CD4-positive, alpha-beta T cell treated with Interleukin-21 for 1 hour (primary cell): ENCODE measurements at regions not wholly inside any gene's neighbourhood (a gene's known extent, or its start where the extent isn't known, plus 50 kb on each side); places are given as distances from the start of the nearest gene placed in this dataset.
"Not testable (repeated sequence)": the region's sequence is repeated elsewhere in the genome, so short reads cannot be mapped to it uniquely, and the experiment has no call there.

Source experiments
- DNase-seq: peaks from one replicate; pipeline ENCODE4 v3.0.0-alpha.2; 2020

DNA sequence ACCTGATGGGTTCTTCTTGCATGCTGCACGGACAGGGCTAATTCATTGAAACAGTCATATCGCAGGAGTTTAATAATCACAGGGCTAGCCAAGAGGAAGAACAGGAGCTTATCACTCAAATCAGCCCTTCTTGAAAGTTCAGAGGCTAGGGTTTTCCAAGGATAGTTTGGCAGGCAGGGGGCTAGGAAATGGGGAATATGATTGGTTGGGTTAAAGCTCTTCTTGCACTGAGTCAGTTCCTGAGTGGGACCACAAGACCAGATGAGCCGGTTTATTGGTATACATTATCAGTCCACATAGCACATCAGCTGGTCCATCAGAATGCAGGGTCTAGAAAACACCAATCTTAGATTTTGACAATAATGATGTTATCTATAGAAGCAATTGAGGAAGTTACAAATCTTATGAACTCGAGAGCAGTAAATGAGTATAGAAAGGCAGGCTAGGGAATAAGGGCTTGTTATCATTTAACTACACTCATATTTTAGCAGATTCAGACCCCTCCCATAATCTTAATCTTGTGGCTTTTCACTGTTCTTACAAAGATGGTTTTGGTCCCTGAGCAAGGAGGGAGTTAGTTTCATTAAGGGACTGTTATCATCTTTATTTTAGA, 58.1 kb upstream of the SLC25A36 start:
- DNase-seq = no peak

DNA sequence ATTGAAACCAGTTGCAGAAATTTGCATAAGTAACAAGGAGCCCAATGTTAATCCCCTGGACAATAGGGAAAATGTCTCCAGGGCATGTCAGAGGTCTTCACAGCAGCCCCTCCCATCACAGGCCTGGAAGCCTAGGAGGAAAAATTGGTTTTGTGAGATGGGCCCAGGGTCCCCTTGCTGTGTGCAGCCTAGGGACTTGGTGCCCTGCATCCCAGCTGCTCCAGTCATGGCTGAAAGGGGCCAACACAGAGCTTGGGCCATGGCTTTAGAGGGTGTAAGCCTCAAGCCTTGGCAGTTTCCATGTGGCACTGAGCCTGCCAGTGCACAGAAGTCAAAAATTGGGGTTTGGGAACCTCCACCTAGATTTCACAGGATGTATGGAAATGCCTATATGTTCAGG, 55.9 kb upstream of the SLC25A36 start:
- not testable (repeated sequence) for DNase-seq
